ENCODE measurements at regions not wholly inside any gene's neighbourhood (a gene's known extent, or its start where the extent isn't known, plus 50 kb on each side); places are given as distances from the start of the nearest gene placed in this dataset.

DNA sequence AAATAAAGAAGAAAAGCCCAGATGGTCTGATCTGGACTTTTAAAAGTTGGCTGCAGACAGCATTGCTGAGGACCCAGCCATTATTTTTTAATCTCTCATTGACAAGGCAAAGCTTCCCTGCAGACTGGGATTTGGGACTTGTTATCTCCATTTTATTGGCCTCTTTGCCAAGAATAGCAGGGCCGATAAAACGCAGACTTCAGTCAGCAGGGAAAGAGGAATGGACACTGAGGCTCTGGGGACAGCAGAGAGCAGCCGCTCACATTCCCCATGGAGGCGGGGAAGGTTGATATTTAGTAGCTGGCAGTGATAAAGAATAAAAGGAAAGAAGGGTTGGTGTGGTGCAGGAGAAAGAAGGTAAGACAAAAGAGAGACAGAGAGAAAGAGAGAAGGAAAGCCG, 350.1 kb upstream of the PIK3C3 start:
- CTCF ChIA-PET: no interaction called here
- H3K27ac ChIP-seq (ENCODE audit: low read length): no peak overlapping the region
- no peak for DNase-seq
- TF ChIP-seq EZH2 (IDR thresholded peaks at IDR 0.05; ENCODE audit: low read length, unreplicated experiment) (no peak), CTCF (conservative IDR thresholded peaks at IDR 0.05; ENCODE audit: low read depth, low read length) (no peak), EZH2phosphoT487 (IDR thresholded peaks at IDR 0.05; ENCODE audit: borderline replicate concordance, low read length) (no peak)
- no peaks in the 10 kb centered on the region for H3K9me3 ChIP-seq (ENCODE audit: low read length)
- no peaks in the 10 kb centered on the region for H3K27me3 ChIP-seq (ENCODE audit: low read length)
- no peak overlapping the region for H2AFZ ChIP-seq (ENCODE audit: low read length)
- no peak overlapping the region for H3K4me3 ChIP-seq (ENCODE audit: low read length)
- ATAC-seq: no peak
- BruUV-seq (replicated peaks): no TSS peak
- intact Hi-C loops (cut with micrococcal nuclease): no loop called here
- H3K4me1 ChIP-seq (ENCODE audit: insufficient read depth, low read length): no peaks in the 10 kb centered on the region
- H3K9ac ChIP-seq (ENCODE audit: low read length): no peak overlapping the region
- no peak overlapping the region for H3K4me2 ChIP-seq (ENCODE audit: low read length)
- no peaks in the 10 kb centered on the region for H3F3A ChIP-seq (ENCODE audit: low read length, unreplicated experiment)
- no peaks in the 10 kb centered on the region for H4K20me1 ChIP-seq (ENCODE audit: low read length)
- no peaks in the 10 kb centered on the region for H3K9me2 ChIP-seq (replicated peaks; ENCODE audit: low read length)
- H3K79me2 ChIP-seq (ENCODE audit: low read length): no peaks in the 10 kb centered on the region
- POLR2A ChIA-PET (ENCODE audit: unreplicated experiment): no interaction called here
- H3K36me3 ChIP-seq (ENCODE audit: low read depth, low read length): no peaks in the 10 kb centered on the region

DNA sequence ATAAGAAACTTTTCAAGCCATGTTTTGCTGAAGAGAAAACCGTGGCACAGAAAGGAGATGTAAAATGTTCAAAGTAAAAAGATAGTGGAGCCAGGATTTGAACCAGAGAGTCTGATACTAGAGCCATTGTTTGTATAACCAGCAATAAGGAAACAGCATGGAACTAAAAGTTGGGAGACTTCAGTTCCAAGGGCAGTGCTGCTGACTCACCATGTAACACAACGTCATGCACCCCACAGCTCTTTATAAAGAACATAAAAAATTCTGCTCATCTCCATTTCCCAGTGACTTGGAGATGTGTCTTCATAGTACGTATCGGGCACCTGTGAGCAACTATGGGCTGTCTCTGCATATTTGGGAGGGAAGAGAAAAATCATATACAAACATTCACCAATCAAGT, 353.0 kb upstream of the PIK3C3 start:
- Histone ChIP-seq H3K4me2 (ENCODE audit: low read length) (no peak overlapping the region), H3K79me2 (ENCODE audit: low read length) (no peaks in the 10 kb centered on the region), H3K4me1 (ENCODE audit: insufficient read depth, low read length) (no peaks in the 10 kb centered on the region), H2AFZ (ENCODE audit: low read length) (no peak overlapping the region), H3K27me3 (ENCODE audit: low read length) (no peaks in the 10 kb centered on the region), H3K9ac (ENCODE audit: low read length) (no peak overlapping the region), H3K9me2 (replicated peaks; ENCODE audit: low read length) (no peaks in the 10 kb centered on the region), H4K20me1 (ENCODE audit: low read length) (no peaks in the 10 kb centered on the region), H3K27ac (ENCODE audit: low read length) (no peak overlapping the region), H3K4me3 (ENCODE audit: low read length) (no peak overlapping the region), H3K36me3 (ENCODE audit: low read depth, low read length) (no peaks in the 10 kb centered on the region), H3F3A (ENCODE audit: low read length, unreplicated experiment) (no peaks in the 10 kb centered on the region), H3K9me3 (ENCODE audit: low read length) (no peaks in the 10 kb centered on the region)
- ChIA-PET POLR2A (ENCODE audit: unreplicated experiment) (no interaction called here), CTCF (no interaction called here)
- TF ChIP-seq CTCF (conservative IDR thresholded peaks at IDR 0.05; ENCODE audit: low read depth, low read length) (no peak), EZH2 (IDR thresholded peaks at IDR 0.05; ENCODE audit: low read length, unreplicated experiment) (no peak), EZH2phosphoT487 (IDR thresholded peaks at IDR 0.05; ENCODE audit: borderline replicate concordance, low read length) (no peak)
- no peak for ATAC-seq
- intact Hi-C loops (cut with micrococcal nuclease): no loop called here
- no TSS peak for BruUV-seq (replicated peaks)
- no peak for DNase-seq

GRCh38 chr18:41600693-41601391, 354.2 kb upstream of the PIK3C3 start:
- H3K4me1 ChIP-seq (ENCODE audit: insufficient read depth, low read length): no peaks in the 10 kb centered on the region
- no peak overlapping the region for H2AFZ ChIP-seq (ENCODE audit: low read length)
- TF ChIP-seq CTCF (conservative IDR thresholded peaks at IDR 0.05; ENCODE audit: low read depth, low read length): no peak
- TF ChIP-seq EZH2 (IDR thresholded peaks at IDR 0.05; ENCODE audit: low read length, unreplicated experiment): no peak
- no peak for TF ChIP-seq EZH2phosphoT487 (IDR thresholded peaks at IDR 0.05; ENCODE audit: borderline replicate concordance, low read length)
- no peaks in the 10 kb centered on the region for H3K9me3 ChIP-seq (ENCODE audit: low read length)
- CTCF ChIA-PET: no interaction called here
- no peak for DNase-seq
- no peaks in the 10 kb centered on the region for H3K36me3 ChIP-seq (ENCODE audit: low read depth, low read length)
- H3K4me3 ChIP-seq (ENCODE audit: low read length): no peak overlapping the region
- no peaks in the 10 kb centered on the region for H3F3A ChIP-seq (ENCODE audit: low read length, unreplicated experiment)
- H3K27me3 ChIP-seq (ENCODE audit: low read length): no peaks in the 10 kb centered on the region
- H3K9ac ChIP-seq (ENCODE audit: low read length): no peak overlapping the region
- no TSS peak for BruUV-seq (replicated peaks)
- POLR2A ChIA-PET (ENCODE audit: unreplicated experiment): interaction anchor here (0.6 kb wide), 1 partner anchor 44 kb away, joined by 10 read pairs; no protein-coding TSS in a partner anchor
- no peak overlapping the region for H3K4me2 ChIP-seq (ENCODE audit: low read length)
- H3K27ac ChIP-seq (ENCODE audit: low read length): no peak overlapping the region
- intact Hi-C loops (cut with micrococcal nuclease): no loop called here
- peak; percentile 56; the same call in 1 of the 2 replicates for ATAC-seq
- no peaks in the 10 kb centered on the region for H4K20me1 ChIP-seq (ENCODE audit: low read length)
- no peaks in the 10 kb centered on the region for H3K79me2 ChIP-seq (ENCODE audit: low read length)
- no peaks in the 10 kb centered on the region for H3K9me2 ChIP-seq (replicated peaks; ENCODE audit: low read length)
